Esophagus (tissue), 2 donors: ENCODE measurements at regions not wholly inside any gene's neighbourhood (a gene's known extent, or its start where the extent isn't known, plus 50 kb on each side); places are given as distances from the start of the nearest gene placed in this dataset.

Experiments used
- H3K27ac ChIP-seq, 2 donors: one replicate each; pipeline ENCODE4 v1.5.1; 2013; ENCODE audit warnings: low read depth in 2 of 2, mild to moderate bottlenecking in 2 of 2, inconsistent platforms in 1 of 2, low read length in 1 of 2, moderate library complexity in 1 of 2
- H3K27me3 ChIP-seq, 2 donors: one replicate each; pipeline ENCODE4 v1.6.1; 2013; ENCODE audit warnings: low read length in 2 of 2, control low read depth in 1 of 2, mild to moderate bottlenecking in 1 of 2; ENCODE audit not compliant: insufficient read depth in 2 of 2, control insufficient read depth in 1 of 2
- H3K36me3 ChIP-seq, 2 donors: one replicate each; pipeline ENCODE4 v1.6.1; 2013; ENCODE audit warnings: low read length in 1 of 2; ENCODE audit not compliant: control insufficient read depth in 2 of 2, insufficient read depth in 2 of 2
- H3K4me1 ChIP-seq, 2 donors: one replicate each; pipeline ENCODE4 v1.6.1; 2013; ENCODE audit warnings: low read length in 1 of 2; ENCODE audit not compliant: control insufficient read depth in 2 of 2, insufficient read depth in 2 of 2
- H3K4me3 ChIP-seq, 2 donors: one replicate each; pipeline ENCODE4 v1.5.1; 2013; ENCODE audit warnings: low read length in 2 of 2, mild to moderate bottlenecking in 2 of 2, low read depth in 1 of 2, moderate library complexity in 1 of 2
- H3K9me3 ChIP-seq, 2 donors: one replicate each; pipeline ENCODE4 v1.6.1; 2013; ENCODE audit warnings: mild to moderate bottlenecking in 2 of 2, low read depth in 1 of 2, low read length in 1 of 2, moderate library complexity in 1 of 2; ENCODE audit not compliant: control insufficient read depth in 2 of 2, insufficient read depth in 1 of 2
- WGBS, 2 donors: extraction: QIAGEN DNeasy Blood & Tissue Kit; methylation state at CpG; one replicate each; pipeline ENCODE4 v1.1.7; 2013; 5-methylcytosine and 5-hydroxymethylcytosine counted together
- donor health status: healthy with polysubstance abuse.
- donor health status: Bipolar disorder and iron deficiency.

DNA sequence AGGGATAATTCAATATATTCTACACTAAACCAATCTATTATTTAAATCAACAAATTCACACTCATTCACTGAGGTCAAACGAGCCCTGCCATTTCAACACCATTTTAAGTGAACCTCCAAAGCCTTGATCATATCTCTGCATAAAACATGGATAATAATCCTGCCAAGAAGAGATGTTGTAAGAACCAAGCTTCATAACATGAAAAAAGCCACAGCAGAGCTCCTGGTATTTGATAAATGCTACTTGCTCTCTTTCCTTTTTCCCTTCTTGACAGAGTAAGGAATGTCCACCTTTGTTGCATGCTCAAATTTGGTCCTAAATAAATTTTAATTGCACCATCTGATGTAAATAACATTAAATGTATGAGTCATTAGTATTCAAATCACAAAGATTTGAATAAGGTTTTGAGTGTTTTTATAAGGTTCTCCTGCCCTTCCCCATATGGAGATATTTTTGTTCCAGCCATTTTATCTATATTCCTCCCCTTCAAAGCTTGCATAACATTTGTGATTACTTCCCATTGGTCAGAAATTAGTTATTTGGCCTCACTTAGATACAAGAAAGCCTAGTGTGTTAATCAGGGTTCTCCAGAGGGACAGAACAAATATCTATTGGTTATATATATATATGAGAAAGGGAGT is 318.8 kb downstream of the RND3 start:
- Histone ChIP-seq H3K4me1 (peaks cover 0 to 2% of the 10 kb centered on the region in 2 donors), H3K9me3 (peaks cover 2 to 3% of the 10 kb centered on the region in 2 donors), H3K27me3 (no peaks in the 10 kb centered on the region), H3K27ac (no peak overlapping the region), H3K4me3 (no peak overlapping the region), H3K36me3 (no peaks in the 10 kb centered on the region)
- 51 to 52% methylated on average over 1 of the region's 1 CpG for WGBS, 2 donors

DNA sequence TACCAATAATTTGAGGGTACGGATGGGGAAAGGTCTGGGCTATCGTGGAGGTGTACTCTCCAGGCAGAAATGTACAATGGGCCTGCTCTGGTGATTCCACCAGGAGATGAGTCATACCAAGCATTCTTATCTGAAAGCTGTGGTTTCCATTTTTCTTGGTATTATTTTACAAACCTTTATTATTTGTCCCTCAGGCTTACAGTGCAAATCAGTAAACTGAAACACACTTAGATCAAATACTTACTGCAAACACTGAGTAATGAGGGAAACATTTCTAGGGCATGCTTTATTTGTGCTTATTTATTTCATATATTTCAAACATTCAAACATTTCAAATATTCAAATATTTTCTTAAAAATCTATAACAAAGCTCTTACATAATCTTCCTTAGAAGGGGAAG is 319.8 kb downstream of the RND3 start:
- WGBS, 2 donors: 79 to 83% methylated on average over 2 of the region's 2 CpGs
- Histone ChIP-seq H3K4me1 (peaks cover 0 to 2% of the 10 kb centered on the region in 2 donors), H3K27ac (no peak overlapping the region)

DNA sequence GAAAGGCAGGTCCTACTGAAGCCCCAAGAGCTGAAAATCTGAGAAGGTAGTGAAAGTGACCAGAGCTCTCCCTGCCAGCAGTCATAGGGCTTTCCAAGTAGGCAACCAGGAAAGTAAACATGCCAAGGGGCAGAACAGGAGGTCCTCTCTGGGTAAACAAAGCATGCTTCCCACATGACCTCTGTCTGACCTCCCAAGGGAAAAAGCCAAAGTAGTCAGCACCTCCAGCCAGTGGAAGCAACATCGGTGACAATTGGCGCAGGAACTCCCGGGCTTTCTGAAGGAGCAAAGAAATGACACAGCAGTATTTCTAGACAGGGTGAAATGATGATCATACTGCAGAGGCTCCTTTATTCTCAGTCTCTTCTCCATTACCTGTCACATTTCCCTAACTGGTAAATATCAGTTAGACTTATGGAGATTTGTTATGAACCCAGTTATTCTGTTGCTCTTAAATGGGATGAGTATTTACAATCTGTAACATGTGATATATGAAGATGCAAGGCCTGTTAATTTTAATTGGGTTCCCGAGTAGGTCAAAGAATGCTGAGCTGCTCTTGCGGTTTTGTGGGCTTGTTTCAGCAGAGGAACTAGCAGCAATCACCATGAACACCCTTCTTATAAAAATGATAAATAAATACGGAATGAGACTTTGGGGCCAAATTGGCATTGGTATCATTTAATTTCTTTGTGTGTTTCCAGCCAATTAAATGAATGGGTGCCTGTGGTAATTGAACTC is 321.0 kb downstream of the RND3 start:
- Histone ChIP-seq H3K4me3 (no peak overlapping the region), H3K4me1 (peaks cover 0 to 2% of the 10 kb centered on the region in 2 donors), H3K27ac (no peak overlapping the region), H3K36me3 (no peaks in the 10 kb centered on the region), H3K27me3 (no peaks in the 10 kb centered on the region), H3K9me3 (peaks cover 2 to 3% of the 10 kb centered on the region in 2 donors)
- 61% methylated on average over 6 of the region's 6 CpGs for WGBS, 2 donors

More for the DNA sequence above, 319.8 kb downstream of the RND3 start:
- Histone ChIP-seq H3K4me3 (no peak overlapping the region), H3K9me3 (peaks cover 2 to 3% of the 10 kb centered on the region in 2 donors), H3K27me3 (no peaks in the 10 kb centered on the region), H3K36me3 (no peaks in the 10 kb centered on the region)

DNA sequence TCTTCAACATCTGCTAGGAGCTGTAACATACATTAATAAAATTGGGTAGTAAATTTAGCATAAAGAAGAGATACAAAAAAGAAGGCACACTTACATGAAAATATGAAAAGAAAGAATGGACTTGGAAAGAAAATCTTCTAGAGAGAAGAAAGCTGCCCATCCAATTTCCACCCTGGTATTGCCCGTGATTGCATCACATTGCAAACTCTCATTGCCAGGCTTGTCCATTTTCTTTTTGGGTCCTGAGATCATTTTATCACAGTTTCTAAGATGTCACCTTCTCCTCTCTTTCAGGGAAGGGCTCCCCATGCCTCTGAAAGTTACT is 321.5 kb downstream of the RND3 start:
- peaks cover under 1 to 2% of the 10 kb centered on the region in 2 donors for H3K9me3 ChIP-seq
- no peak overlapping the region for H3K27ac ChIP-seq
- no peaks in the 10 kb centered on the region for H3K36me3 ChIP-seq
- WGBS, 2 donors: 93 to 97% methylated on average over 1 of the region's 1 CpG
- H3K4me3 ChIP-seq: no peak overlapping the region
- H3K27me3 ChIP-seq: no peaks in the 10 kb centered on the region
- peaks cover 0 to 2% of the 10 kb centered on the region in 2 donors for H3K4me1 ChIP-seq

DNA sequence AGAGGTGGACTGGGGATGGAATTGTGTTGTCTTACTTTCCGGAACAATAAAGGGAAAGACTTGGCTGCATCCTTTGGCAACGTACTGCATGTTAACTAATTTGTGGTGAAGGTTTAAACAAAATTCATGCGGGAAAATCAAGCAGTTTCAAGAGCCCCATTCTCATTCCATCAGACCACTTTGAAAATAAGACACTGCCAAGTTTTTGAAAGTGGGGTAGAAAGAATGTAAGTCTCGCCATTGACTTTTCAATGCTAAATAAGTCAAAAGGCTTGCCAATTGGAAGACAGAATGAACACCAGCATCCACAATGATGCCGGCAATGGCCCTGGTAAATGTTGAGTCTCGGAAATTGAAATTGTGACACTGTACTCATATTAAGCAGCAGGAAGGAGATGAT is 322.0 kb downstream of the RND3 start:
- Histone ChIP-seq H3K4me3 (no peak overlapping the region), H3K4me1 (peaks cover 0 to 2% of the 10 kb centered on the region in 2 donors), H3K36me3 (no peaks in the 10 kb centered on the region), H3K27ac (no peak overlapping the region), H3K27me3 (no peaks in the 10 kb centered on the region), H3K9me3 (no peaks in the 10 kb centered on the region)
- WGBS, 2 donors: 78 to 92% methylated on average over 6 of the region's 6 CpGs

DNA sequence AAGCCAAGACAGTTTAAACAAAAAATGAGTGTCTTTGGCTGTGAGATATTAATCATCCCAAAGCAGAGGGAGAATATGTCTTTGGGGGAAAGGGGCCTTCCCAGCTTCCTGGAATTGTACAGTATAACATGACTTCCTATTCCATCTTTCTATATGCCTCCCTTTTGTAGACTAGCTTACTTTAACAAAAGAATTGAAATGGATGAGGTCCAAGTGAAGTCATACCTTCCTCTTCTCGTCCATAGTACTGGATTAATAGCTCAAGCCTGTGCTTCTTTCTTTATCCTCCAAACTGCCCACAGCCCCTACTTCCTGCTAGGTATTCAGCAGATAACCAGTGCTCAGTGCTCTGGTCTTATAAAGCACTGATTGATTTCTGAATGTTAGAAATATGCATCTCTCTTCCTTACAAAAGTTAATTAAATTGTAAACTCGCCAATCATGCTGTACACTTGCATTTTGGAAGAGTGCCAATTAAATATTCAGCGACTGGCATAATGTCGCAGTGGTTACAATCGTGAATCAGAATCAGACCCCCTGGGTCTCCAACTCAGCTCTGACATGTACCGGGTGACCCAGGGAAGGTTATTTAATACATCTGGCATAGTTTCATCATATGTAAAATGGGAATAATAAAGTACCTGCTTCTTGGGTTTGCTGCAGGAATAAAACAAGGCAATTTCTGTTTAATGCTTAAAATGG is 325.1 kb downstream of the RND3 start:
- H3K4me3 ChIP-seq: no peak overlapping the region
- H3K9me3 ChIP-seq: no peaks in the 10 kb centered on the region
- no peaks in the 10 kb centered on the region for H3K27me3 ChIP-seq
- H3K36me3 ChIP-seq: no peaks in the 10 kb centered on the region
- no peak overlapping the region for H3K27ac ChIP-seq
- H3K4me1 ChIP-seq: peaks cover 2 to 3% of the 10 kb centered on the region in 2 donors
- 51 to 70% methylated on average over 6 of the region's 6 CpGs for WGBS, 2 donors

DNA sequence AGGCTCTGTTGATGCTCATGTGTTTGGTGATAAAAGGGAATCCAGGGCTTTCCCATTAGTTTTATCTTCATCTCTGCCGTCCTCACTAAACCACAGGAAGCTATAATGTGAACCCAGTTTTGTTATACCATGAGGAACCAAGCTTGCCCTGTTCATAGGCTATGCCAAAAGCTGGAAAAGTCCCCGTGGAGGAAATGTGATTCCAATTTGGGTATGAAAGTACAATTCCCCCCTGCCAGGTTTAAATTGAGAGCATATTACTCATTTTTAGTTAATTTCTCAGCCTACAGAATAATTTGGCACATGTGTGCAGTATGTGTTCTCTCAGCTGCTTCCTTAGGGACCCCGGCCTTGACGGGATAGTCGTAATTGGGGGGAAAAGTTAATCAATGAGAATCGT is 327.4 kb downstream of the RND3 start:
- Histone ChIP-seq H3K4me1 (peaks cover 0 to 3% of the 10 kb centered on the region in 2 donors), H3K36me3 (no peaks in the 10 kb centered on the region), H3K4me3 (no peak overlapping the region), H3K9me3 (no peaks in the 10 kb centered on the region), H3K27me3 (no peaks in the 10 kb centered on the region), H3K27ac (no peak overlapping the region)
- 81 to 87% methylated on average over 6 of the region's 6 CpGs for WGBS, 2 donors

DNA sequence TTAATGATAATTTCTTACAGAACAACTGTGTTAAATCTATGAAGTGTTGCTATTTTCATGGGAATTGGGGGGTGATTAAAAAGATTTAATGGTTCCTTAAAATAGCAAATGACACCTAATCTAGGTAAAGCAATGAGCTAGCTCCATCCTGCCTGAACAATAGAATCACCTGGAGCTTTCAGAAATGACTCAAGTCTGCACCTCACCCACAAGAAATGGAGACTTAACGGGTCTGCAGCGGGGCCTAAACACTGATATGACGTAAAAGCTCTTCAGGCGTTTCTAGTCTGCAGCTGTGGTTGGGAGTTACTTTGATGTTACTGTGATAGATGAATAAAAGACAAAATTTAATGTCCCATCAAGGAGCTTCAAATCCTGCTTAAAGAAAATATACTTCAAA is 328.2 kb downstream of the RND3 start:
- Histone ChIP-seq H3K36me3 (no peaks in the 10 kb centered on the region), H3K9me3 (no peaks in the 10 kb centered on the region), H3K4me1 (peaks cover 0 to 3% of the 10 kb centered on the region in 2 donors), H3K27me3 (no peaks in the 10 kb centered on the region), H3K27ac (no peak overlapping the region), H3K4me3 (no peak overlapping the region)
- 51 to 84% methylated on average over 4 of the region's 4 CpGs for WGBS, 2 donors

DNA sequence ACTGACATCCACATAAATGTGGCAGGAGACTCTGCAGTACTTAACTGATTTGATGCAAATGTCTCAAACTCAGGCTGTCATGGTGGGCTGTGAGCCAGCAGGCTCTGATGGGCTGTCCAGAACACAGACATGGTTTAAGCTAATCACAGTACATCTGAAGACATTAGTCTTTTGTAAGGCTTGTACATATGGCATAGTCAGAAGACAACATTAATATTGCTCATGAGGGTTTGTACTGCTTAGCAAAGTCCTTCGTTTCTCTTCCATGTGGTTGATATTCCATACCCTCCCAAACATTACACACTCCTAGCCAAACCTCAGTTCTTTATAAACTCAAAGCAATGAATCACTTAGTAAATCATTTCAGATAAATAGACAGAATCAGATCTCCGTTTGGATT is 330.6 kb downstream of the RND3 start:
- no peaks in the 10 kb centered on the region for H3K36me3 ChIP-seq
- WGBS, 2 donors: 69 to 74% methylated on average over 2 of the region's 2 CpGs
- no peak overlapping the region for H3K27ac ChIP-seq

More for the DNA sequence above, 330.6 kb downstream of the RND3 start:
- Histone ChIP-seq H3K4me1 (peaks cover 0 to 3% of the 10 kb centered on the region in 2 donors), H3K9me3 (no peaks in the 10 kb centered on the region), H3K27me3 (no peaks in the 10 kb centered on the region), H3K4me3 (no peak overlapping the region)
